ENCODE measurements at regions not wholly inside any gene's neighbourhood (a gene's known extent, or its start where the extent isn't known, plus 50 kb on each side); places are given as distances from the start of the nearest gene placed in this dataset.

GRCh38 chr1:38201431-38201830 lies 154.8 kb upstream of the POU3F1 start:
- no peak for TF ChIP-seq CTCF (IDR thresholded peaks at IDR 0.05 in 8 of 11, conservative IDR thresholded peaks at IDR 0.05 in 3 of 11)
- no peak for TF ChIP-seq POLR2A (IDR thresholded peaks at IDR 0.05)

Measured in spleen (tissue), 7 donors.